HG03571 (cell line): ENCODE measurements at regions not wholly inside any gene's neighbourhood (a gene's known extent, or its start where the extent isn't known, plus 50 kb on each side); places are given as distances from the start of the nearest gene placed in this dataset.

Experiments used
- ATAC-seq: cut with Tn5 transposase; IDR thresholded peaks from one replicate; pipeline ENCODE4 v1.9.1; 2021; ENCODE audit not compliant: unreplicated experiment

GRCh38 chr1:235925016-235925415 lies 58.3 kb upstream of the LYST start:
- no peak for ATAC-seq

GRCh38 chr1:235923466-235924021 lies 56.8 kb upstream of the LYST start:
- no peak for ATAC-seq

GRCh38 chr1:235920596-235921375 lies 54.1 kb upstream of the LYST start:
- no peak for ATAC-seq

GRCh38 chr1:235919833-235920441 lies 53.2 kb upstream of the LYST start:
- no peak for ATAC-seq

GRCh38 chr1:235919127-235919832 lies 52.6 kb upstream of the LYST start:
- ATAC-seq: no peak

GRCh38 chr1:235918465-235918864 lies 51.8 kb upstream of the LYST start:
- no peak for ATAC-seq

GRCh38 chr1:235918032-235918431 lies 51.3 kb upstream of the LYST start:
- ATAC-seq: no peak

GRCh38 chr1:235917267-235917811 lies 50.6 kb upstream of the LYST start:
- peak; percentile 85 for ATAC-seq
